Tibial nerve (tissue), 4 donors: ENCODE measurements at regions not wholly inside any gene's neighbourhood (a gene's known extent, or its start where the extent isn't known, plus 50 kb on each side); places are given as distances from the start of the nearest gene placed in this dataset.

Experiments
- EP300 ChIP-seq, 2 donors: sonication (generic); formaldehyde crosslinking; IDR thresholded peaks; one replicate each; pipeline ENCODE4 v1.6.1; 2017; ENCODE audit warnings: antibody characterized with exemption in 2 of 2, mild to moderate bottlenecking in 1 of 2
- POLR2A ChIP-seq, 2 donors: fragments of 450-650 bp; IDR thresholded peaks; one replicate each; pipeline ENCODE4 v1.6.1; 2017; ENCODE audit warnings: antibody characterized with exemption in 2 of 2, mild to moderate bottlenecking in 2 of 2, moderate library complexity in 2 of 2
- TF ChIP-seq, protein P1 (sequence below), 5 experiments: fragments of 200-600 bp in 3 of 5; fragments of 450-650 bp in 2 of 5; sonication (generic) in 3 of 5; IDR thresholded peaks; one replicate each; pipeline ENCODE4 v1.5.1; 2016 to 2019; ENCODE audit warnings: antibody characterized with exemption in 5 of 5, mild to moderate bottlenecking in 3 of 5, moderate library complexity in 2 of 5

DNA sequence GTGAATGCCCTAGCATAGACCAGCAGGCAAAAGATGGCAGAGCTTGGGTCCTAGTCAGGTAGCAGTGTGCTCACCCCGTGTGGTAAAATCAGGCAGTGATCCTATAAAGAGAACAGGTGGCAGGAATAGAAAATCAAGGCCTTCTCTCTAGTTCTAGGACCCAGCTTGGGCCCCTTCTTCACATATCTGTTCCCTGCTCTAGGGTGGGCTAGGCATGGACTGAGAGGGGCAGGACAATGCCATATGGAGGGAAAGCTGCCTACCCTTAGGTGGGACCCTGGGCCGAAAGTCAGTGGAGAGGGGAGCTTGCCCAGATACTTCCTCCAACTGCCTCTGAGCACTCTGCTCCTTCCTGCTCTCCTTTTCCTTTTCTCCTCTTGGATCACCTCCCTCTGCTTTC lies 117.4 kb upstream of the NALF2 start:
- TF ChIP-seq POLR2A (IDR thresholded peaks at IDR 0.05) = no peak
- TF ChIP-seq, protein P1, sequence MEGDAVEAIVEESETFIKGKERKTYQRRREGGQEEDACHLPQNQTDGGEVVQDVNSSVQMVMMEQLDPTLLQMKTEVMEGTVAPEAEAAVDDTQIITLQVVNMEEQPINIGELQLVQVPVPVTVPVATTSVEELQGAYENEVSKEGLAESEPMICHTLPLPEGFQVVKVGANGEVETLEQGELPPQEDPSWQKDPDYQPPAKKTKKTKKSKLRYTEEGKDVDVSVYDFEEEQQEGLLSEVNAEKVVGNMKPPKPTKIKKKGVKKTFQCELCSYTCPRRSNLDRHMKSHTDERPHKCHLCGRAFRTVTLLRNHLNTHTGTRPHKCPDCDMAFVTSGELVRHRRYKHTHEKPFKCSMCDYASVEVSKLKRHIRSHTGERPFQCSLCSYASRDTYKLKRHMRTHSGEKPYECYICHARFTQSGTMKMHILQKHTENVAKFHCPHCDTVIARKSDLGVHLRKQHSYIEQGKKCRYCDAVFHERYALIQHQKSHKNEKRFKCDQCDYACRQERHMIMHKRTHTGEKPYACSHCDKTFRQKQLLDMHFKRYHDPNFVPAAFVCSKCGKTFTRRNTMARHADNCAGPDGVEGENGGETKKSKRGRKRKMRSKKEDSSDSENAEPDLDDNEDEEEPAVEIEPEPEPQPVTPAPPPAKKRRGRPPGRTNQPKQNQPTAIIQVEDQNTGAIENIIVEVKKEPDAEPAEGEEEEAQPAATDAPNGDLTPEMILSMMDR (IDR thresholded peaks at IDR 0.05) = no peak
- TF ChIP-seq EP300 (IDR thresholded peaks at IDR 0.05) = no peak
